Testis (tissue), 2 donors: ENCODE measurements at regions not wholly inside any gene's neighbourhood (a gene's known extent, or its start where the extent isn't known, plus 50 kb on each side); places are given as distances from the start of the nearest gene placed in this dataset.

ENCODE experiments used
- CTCF ChIP-seq, 3 experiments: fragments of 450-650 bp in 2 of 3; fragments of 200-600 bp in 1 of 3; sonication (generic) in 1 of 3; IDR thresholded peaks; one replicate each; pipeline ENCODE4 v1.5.1; 2016 to 2019; ENCODE audit warnings: antibody characterized with exemption in 3 of 3, mild to moderate bottlenecking in 2 of 3, moderate library complexity in 1 of 3
- POLR2A ChIP-seq: fragments of 450-650 bp; IDR thresholded peaks from one replicate; pipeline ENCODE4 v1.6.1; 2017; ENCODE audit warnings: antibody characterized with exemption, mild to moderate bottlenecking, moderate library complexity

- TF ChIP-seq POLR2A (no peak), CTCF (IDR thresholded peaks at IDR 0.05) (no peak)
Observed at GRCh38 chr15:62533687-62534086, 368.6 kb upstream of the C2CD4B start.
